ENCODE measurements at regions not wholly inside any gene's neighbourhood (a gene's known extent, or its start where the extent isn't known, plus 50 kb on each side); places are given as distances from the start of the nearest gene placed in this dataset.

DNA sequence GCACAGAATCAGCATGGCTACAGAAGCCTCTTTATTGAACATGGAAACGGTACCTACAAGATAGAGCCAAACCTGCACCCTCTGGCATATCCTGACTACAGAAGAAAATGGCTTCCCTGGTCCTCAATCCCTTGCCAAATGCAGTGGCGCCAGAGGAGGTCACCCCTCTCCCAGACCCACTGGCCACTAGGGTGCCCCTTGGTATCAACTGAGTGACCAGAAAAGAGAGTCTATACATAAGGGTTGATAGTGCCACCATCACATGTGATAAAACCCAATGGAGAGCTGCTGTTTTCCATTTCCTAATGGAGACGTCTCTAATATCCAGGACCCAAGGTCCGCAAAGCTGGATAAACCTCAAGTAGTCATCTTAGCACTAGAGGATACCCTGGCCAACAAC, 52.7 kb upstream of the ALK start:
- DNase-seq: no peak

DNA sequence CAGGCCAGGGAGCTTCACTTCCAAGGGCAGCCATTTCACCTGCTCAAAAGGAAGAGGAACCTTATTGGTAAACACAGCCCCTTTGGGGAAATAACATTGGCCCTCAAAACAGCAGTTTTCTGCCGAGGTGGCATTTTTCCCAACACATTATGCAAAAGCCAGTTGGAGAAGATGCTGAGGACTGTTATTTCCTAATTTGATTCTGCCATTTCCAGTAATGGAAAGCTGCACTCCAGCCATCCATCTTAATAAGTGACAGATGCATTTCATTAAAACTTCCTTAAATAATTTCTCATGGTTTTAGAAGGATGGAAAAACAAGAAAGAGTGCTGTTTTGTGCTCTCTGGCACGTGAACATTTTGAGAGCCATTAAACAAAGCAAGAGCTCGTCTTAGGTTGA, 55.9 kb upstream of the ALK start:
- no peak for DNase-seq

DNA sequence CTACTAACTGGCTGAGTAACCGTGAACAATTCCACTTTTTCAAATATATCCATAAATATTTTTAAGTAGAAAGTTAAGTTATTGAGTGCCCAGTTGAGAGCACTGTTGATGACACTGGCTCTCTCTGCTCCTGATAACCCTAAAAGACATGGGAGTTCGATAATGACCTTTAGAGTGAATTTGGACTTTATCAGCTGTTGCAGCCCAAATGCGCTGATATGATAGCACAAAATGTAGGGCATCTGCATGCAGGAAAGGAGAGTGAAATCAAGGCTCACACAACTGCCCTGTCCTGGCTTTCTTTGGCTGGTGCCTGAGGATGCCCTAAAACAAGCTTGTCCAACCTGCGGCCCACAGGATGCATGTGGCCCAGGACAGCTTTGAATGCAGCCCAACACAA, 60.0 kb upstream of the ALK start:
- no peak for DNase-seq

DNA sequence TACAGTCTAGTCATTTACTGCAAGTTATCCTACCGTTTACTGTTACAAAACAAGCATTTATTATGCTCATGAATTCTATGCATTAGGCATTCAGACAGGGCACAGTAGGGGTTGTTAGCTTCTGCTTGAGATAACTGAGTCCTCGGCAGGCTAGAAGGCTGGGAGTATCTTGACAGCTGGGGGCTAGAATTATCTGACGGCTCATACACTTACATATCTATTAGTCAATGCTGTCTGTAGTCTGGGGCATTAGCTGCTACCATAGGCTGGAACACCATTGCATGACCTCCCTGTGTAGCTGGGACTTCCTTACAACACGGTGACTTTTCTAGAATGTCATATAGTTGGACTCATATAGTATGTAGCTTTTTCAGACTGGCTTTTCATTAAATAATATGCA, 61.9 kb upstream of the ALK start:
- DNase-seq: no peak

DNA sequence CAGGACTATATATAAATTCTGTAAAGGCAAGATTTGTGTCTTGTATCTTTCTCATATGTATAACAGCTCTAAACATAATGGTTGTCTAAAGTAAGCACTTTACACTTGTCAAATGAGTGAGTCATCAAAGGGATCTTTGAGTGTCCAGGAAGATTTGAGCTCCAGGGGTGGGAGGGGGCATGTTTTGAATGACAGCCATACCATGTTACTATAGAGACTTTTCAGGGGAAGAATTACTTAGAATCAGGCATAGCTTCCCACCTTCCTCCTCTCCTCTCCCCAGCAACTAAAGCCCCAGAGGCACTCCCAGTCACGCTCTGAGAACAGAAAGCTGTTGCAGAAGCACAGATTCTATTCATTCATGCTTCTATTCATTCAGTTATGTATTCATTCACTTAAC, 65.8 kb upstream of the ALK start:
- no peak for DNase-seq

DNA sequence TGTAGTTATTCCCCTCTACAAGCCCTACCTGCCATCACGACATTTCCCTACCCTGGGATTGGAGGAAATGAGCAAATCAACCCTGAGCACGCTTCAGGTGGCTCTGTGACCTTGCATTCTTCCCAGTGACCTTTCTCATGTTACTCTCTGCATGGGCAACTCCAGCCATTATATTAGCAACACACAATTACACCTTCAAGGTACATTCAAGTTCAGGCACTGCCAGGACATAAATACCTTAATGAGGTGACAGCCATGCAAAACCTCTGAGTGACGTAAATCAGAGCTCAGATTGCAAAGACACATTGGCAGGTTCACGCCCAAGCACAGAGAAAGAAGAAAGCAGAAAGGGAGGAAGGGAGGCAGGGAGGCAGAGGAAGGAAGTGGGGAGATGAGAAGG, 68.7 kb upstream of the ALK start:
- DNase-seq: no peak

DNA sequence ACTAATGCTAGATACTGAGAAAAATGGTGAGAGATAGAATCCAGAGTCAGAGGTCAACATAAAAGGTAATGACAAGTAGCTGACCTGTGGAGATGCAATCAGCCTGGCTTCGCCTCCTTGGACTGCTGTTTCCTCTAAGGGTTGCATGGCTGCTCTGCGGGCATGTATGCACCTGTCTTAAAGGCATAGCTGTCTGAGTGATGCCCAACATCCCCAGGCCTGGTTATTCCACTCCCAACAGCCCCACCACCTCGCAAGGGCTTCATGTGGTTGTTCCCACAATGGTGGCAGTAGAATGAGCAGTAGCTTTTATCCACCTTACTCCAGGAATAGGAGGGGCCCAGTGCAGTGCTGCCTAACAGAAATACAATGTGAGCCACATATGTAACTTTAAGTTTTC, 69.7 kb upstream of the ALK start:
- no peak for DNase-seq

DNA sequence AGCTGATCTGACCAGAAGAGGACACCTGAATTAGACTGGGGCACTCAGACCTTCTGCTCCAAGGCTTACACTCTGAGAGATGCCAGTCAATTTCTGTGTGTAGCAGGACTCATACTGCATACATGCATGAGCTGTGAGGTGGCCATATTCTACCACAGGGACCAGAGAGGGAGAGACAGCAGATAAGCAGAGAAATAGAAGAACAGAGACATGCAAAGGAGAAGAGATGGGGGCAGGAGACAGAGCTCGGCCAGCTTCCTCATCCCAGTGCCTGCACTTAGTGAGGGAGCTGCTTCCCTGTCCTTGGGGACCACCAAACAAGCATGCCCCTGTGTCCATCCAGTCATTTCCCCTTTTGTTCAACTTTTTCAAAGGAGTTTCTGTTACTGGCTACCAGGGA, 73.9 kb upstream of the ALK start:
- no peak for DNase-seq

DNA sequence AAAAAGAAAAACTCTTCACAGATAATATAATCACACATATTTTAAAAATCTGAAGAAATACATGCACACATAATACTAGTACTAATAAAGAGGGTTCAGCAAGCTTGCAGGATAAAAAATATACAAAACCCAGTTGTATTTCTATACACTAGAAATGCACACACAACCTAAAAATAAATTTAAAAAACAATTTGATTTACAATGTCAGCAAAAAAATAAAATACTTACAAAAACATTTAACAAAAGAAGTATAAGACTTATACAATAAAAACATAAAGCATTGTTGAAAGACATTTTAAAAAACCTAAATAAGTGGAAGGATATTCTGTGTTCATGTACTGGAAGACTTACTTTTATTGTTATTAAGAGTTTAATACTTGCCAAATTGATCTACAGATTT, 81.7 kb upstream of the ALK start:
- DNase-seq: no peak

DNA sequence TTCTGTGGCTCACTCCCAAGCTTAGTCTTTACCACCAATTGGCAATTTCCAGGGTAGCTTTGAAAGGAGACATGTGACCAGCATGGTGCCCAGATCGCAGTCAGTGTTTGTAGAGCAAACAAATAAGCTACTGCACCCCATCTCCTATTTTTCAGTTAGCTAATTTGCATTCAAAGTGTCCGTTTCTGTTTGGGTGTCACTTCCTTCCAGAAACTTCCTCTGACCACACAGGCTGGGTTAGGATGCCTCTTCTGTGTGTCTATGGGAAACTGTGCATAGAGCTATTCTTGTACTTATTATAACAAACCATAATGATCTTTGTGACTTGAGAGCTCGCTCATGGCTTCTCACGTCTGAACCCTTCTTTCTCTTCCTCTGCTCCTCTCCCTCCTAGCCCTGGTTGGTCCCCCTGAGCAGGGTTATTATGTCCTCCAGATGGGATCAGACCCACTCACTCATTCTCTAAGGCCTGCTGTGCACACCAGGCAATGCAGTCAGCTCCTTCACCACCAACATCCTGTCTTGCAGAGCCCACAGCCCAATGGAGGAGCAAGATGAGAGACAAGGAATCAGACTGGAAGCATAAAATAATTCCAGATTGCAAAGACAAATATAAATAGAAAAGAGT, 101.2 kb upstream of the ALK start:
- DNase-seq: no peak

DNA sequence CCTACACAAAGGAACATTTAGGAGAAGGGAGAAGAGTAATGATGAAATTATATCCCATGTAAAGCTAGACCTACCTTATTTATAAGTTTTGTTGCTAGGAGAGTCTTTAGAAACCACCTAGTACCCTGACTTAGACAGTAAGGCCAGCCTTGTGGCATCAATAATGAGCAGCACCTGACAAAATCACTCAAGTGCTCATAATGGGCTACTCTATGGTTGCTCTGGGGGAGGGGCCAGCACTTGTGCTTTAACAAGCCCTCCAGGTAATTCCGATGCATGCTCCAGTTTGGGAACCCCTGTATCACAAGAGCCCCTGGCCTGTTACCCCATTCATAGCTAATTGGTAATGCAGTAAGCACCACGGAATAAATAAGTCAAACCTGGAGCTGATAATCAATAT, 102.9 kb upstream of the ALK start:
- no peak for DNase-seq

DNA sequence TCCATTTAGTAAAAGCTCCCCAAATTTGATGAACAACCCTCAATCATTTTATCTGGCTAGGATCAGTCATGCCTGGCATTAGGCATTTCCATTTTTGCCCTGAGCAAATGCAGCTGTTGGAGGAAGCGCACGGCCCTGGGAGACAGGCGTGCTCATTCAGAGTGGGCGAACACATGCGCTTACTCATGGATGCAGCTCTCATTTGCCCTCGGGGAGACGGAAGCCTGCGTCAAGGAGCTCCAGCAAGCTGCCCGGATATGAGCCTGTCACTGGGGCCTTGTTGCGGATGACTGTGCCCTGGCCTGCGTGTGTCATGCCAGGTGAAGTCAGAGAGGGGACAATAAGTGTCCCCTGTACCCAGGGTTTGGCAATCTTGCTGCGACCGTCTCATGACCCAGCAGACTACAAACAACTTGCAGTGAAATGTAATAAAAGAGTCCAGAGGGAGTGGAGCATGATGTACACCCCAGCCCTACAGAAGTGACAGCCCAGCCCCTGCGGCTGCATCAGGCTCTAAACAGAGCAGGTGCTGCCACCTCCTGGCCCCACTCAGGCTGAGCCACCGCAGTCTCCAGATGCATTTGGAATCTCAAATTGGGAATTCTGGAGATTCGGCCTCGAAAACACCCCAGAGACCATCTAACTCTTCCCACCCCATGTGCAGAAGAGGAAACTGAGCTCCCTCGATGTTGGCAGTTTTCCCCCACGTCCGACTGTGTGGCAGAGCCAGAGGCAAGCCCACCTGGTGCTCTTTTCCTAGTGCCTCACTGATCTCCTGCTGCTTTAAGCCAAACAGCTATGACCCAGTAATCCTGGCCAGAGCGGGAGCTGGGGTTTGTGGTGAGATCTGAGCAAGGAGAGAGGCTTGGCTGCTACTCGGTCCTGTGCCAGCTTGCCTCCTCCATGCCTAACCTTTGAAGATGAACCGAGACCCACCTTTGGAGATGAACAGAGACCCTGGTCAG, 105.0 kb upstream of the ALK start:
- no peak for DNase-seq

DNA sequence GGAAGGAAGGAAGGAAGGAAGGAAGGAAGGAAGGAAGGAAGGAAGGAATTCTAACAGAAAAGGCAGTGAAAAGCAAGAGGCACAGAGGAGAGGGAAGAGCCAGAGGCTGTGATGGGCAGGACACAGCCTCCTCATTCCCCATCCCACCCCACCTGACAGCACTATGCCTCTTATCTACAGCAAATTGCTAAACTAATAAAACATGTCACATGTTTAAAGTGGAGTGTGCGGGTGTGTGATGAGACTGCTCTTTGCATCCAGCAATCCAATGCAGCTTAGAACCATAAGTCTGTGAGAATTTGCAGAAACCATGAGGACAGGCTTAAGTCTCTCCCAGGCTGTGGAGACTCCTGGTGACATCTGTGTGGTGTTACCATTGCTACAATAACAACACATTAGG, 108.4 kb upstream of the ALK start:
- no peak for DNase-seq

DNA sequence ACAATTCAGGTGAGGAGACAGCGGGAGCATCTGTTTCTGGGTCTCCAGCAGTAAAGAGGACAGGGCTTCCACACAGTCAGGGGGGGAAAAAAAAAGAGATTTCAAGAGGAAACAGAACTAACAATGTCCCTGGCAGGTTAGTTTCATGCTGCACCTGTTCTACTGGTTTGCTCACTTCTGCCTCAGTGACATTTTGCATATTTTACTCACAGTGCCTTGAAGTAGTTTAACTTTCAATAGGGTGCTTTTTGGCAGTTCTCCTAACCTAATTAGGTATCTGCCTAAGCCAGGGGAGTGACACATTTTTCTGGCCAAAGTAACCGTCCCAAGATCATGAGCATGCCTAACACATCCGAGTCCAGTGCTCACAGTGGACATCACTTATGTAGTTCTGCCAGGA, 109.0 kb upstream of the ALK start:
- no peak for DNase-seq

DNA sequence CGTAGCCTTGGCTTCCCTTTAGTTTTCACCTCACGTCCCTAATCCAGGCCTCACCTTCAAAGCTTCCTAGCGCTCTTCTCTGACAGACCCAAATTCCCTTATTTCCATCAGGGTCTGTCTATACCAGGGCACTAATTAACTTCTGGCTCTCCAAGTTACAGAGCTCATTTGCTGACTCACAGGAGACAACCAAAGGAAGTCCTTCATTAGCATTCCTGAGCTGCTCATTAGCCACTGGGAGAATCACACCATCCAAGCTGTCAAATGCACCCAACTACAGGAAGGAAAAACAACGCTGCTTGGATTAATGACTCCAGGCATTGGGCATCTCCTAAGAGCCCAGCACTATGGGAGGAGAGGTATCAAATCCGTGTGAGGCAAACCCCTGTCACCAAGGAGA, 109.8 kb upstream of the ALK start:
- no peak for DNase-seq

DNA sequence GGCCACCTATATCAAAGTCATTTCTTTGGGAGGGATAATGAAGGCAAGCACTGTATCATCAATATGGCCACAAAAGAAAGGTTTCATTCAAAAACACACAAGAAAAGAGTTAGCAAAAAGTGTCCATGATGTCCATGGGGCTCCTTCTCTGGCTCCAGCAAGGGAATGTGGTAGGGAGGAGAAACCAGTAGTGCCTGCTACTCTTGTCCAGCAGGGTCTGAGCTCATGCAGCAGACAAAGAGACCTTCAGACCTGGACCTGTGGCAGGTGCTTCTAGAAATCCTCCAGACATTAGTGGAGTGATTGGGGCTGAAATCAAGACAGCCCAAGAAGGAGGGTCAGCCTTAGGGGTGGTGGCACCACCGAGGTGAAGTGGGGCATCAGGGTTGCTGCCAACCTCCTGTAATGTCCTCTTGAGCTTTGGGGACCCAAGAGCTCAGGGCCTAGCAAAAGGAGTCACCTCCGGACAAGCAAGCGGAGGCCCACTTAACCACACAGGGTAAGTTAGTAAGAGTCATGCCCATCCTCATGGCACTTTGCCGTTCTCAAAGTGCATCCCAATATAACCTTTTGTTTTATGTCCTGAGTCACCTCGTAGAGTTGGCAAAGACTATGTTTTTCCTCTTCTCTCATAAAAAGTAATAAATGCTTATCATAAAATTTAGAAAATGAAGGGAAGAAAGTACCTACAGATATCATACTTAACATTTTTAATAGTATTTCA, 112.6 kb upstream of the YPEL5 start:
- no peak for DNase-seq

DNA sequence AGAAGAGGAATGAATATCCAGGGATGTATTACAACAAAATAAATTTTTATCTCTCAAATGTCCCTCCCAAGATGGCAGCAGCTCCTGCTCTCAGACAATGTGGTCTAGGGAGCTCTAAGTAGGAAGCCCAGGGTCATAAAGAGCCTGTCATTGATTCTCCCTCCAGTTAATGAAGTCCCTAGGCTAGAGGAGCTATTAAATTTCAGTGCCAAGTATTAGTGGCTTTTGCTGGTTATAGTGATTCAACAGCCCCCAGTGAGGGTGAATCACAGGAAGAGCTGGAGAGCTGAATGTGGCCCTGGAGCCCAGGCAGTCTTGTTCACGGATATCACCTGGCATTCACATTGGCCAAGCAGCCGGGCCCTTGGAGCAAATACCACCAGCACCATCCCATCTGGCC, 109.8 kb upstream of the YPEL5 start:
- DNase-seq: no peak

DNA sequence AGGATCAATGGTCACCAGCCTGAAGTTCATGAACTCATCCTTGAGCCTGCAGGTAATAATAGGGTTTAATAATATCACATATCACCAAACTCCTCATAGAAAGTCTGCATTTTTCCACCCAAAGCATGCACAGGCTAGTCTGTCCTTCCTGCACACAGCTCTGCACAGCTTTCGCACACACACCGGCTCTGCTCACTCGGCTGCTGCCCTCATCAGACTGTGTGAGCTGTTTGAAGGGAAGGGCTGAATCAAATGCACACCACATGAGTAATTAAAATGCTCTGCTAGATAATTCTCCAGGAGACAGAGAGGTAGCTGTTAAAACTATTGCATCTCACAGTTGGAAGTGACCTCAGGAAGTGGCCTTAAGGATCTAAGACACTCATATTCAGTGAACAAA, 108.4 kb upstream of the YPEL5 start:
- DNase-seq: no peak

DNA sequence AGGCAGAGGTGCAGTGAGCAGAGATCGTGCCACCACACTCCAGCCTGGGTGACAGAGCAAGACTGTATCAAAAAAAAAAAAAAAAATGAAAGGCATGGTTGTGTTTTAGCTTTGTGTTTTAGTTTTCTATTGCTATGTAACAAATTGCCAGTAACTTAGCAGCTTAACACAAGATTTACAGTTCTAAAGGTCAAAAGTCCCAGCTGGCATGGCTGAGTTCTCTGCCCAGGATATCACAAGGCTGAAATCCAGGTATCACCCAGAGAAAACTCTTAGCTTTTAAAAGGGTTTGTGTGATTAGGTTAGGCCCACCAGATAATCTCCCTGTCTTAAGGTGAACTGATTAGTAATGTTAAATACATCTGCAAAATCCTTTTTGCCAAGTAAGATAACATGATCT, 107.7 kb upstream of the YPEL5 start:
- DNase-seq: no peak

DNA sequence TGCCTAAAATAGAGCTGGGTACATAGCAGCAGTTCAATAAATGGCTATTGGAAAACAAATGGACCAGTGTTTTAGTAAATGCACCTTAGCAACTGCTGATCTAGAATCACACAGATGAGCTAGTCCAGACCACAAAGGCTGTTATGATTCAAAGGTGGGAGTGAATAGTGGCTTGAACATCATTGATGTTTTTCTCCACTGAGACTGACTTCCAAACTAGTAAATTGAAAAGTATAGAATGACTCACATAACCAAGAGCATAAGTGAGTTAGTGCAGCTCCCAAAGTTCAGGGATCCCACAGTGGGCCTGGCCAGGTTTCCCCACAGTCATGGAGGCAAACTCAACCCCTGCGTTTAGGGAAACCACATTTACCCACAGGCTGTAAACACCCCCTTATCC, 106.7 kb upstream of the YPEL5 start:
- no peak for DNase-seq

DNA sequence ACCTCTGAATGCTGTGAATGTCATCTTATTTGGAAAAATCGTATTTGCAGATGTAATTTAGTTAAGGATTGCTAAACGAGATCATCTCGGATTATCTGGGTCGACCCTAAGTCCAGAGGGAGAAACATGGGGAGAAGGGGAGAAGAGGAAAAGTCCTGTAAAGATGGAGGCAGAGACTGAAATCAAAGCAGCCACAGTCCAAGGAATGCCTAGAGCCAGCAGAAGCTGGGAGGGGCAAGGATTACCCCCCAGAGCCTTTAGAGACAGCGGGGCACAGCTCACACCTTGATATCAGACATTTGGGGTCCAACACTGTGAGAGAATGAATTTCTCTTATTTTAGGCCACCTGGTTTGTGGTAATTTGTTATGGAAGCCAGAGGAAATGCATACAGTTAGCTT, 104.9 kb upstream of the YPEL5 start:
- no peak for DNase-seq

DNA sequence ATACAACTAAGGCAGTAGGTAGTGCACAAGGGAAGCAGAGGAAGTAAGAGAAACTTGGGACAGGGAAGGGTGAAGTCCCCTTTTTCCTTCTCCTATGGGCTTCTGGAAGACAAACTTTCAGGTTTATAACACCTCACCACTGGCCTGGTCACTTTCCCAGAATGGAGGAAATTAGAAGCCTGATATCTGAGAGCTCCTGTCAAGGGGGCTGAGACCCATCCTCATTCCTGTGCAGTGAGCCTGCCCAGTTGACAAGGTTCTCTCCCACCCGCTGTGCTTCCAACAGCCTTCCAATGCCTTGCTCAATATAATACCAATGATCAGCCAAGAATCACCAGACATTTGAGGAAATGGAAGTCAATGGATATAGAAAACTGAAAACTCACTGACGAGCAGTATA, 100.4 kb upstream of the YPEL5 start:
- DNase-seq: no peak

DNA sequence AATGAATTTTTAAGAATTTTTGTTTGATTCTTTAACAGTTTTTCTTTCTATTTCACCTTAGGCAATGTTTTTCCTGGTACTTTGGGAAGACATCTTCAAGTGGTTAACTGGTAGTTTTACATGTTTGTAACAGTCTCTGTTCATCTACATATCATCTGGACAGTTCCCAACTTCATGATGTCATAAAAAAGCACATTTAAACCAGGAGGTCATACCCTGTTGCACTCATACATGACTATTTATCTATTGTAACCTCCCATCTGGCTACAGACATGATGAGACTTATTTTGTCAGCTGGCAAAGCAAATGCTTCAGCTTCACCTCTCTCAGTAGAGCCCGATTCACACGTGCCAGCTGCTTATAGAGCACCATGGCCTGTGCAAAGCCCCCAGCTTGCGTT, 99.8 kb upstream of the YPEL5 start:
- no peak for DNase-seq

DNA sequence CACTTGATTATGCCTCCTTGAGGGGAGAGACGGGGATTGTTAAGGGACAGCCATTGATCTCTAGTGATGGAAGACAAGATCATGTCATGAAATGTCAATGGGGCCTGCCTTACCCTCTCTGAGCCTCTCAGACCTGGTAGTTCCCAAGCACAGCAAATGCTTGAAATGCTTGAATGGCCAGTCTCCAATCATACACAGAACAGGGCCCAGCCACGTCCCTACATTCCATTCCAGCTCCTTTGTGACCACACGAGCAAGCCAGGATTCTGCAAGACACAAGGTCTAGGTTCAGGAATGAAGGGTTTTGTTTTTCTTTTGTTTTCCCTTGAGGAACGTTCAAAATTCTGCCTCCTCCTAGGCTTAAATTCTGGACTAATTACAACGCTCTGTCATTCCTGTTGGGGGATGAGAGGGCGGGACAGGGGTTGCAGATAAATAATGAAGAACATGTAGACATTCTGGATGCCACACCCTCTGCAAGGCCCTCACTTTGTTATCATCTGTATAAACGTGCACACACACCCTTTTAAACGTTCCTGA, 98.1 kb upstream of the YPEL5 start:
- DNase-seq: no peak

Measured in NCI-H774 (cell line).